ENCODE measurements at regions not wholly inside any gene's neighbourhood (a gene's known extent, or its start where the extent isn't known, plus 50 kb on each side); places are given as distances from the start of the nearest gene placed in this dataset.

DNA sequence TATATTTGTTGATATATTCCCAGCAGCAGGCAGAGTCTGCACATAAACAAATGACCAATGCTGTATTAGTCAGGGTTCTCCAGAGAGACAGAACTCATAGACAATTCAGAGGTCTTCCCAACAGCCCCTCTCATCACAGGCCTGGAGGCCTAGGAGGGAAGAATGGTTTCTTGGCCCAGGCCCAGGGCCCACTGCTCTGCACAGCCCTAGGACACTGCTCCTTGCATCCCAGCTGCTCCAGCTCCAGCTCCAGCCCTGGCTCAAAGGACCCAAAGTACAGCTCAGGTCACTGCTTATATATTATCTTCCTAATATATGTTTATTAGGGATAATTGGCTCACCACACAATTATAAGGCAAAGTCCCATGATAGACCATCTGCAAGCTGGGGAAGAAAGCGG, 749.9 kb downstream of the KCNJ2 start:
- H3K4me3 ChIP-seq (ENCODE audit: low read depth in 1 of 3, low read length in 3 of 3) = peak overlapping the region in 1 of 3 donors; percentile 5
- peaks cover 0 to 5% (median under 1%) of the 10 kb centered on the region in 4 donors for H3K9me3 ChIP-seq (ENCODE audit: control insufficient read depth in 4 of 4, low read length in 3 of 4)
- no peaks in the 10 kb centered on the region for H3K36me3 ChIP-seq (ENCODE audit: control insufficient read depth in 4 of 4, insufficient read depth in 3 of 4, low read depth in 1 of 4, low read length in 3 of 4)
- H3K27me3 ChIP-seq (ENCODE audit: control insufficient read depth in 4 of 4, insufficient read depth in 4 of 4, low read length in 3 of 4) = no peaks in the 10 kb centered on the region
- no peak overlapping the region for H3K27ac ChIP-seq (ENCODE audit: low read depth in 1 of 2, low read length in 2 of 2)
- H3K4me1 ChIP-seq (ENCODE audit: control insufficient read depth in 4 of 4, insufficient read depth in 4 of 4, low read length in 3 of 4) = peaks cover 7 to 21% (median 9%) of the 10 kb centered on the region in 4 donors
- DNase-seq (ENCODE audit: low spot score) = no peak
- H3K9ac ChIP-seq (ENCODE audit: low read depth in 1 of 2, low read length in 2 of 2) = no peak overlapping the region
- no peak for TF ChIP-seq SP1 (IDR thresholded peaks at IDR 0.05)
- TF ChIP-seq TAF1 (conservative IDR thresholded peaks at IDR 0.05) = no peak
- no peak for TF ChIP-seq YY1 (IDR thresholded peaks at IDR 0.05)
- TF ChIP-seq RAD21 (IDR thresholded peaks at IDR 0.05) = no peak
- TF ChIP-seq FOXA1 (IDR thresholded peaks at IDR 0.05) = no peak
- TF ChIP-seq, protein P1, sequence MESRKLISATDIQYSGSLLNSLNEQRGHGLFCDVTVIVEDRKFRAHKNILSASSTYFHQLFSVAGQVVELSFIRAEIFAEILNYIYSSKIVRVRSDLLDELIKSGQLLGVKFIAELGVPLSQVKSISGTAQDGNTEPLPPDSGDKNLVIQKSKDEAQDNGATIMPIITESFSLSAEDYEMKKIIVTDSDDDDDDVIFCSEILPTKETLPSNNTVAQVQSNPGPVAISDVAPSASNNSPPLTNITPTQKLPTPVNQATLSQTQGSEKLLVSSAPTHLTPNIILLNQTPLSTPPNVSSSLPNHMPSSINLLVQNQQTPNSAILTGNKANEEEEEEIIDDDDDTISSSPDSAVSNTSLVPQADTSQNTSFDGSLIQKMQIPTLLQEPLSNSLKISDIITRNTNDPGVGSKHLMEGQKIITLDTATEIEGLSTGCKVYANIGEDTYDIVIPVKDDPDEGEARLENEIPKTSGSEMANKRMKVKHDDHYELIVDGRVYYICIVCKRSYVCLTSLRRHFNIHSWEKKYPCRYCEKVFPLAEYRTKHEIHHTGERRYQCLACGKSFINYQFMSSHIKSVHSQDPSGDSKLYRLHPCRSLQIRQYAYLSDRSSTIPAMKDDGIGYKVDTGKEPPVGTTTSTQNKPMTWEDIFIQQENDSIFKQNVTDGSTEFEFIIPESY (IDR thresholded peaks at IDR 0.05) = no peak
- TF ChIP-seq, protein P2, sequence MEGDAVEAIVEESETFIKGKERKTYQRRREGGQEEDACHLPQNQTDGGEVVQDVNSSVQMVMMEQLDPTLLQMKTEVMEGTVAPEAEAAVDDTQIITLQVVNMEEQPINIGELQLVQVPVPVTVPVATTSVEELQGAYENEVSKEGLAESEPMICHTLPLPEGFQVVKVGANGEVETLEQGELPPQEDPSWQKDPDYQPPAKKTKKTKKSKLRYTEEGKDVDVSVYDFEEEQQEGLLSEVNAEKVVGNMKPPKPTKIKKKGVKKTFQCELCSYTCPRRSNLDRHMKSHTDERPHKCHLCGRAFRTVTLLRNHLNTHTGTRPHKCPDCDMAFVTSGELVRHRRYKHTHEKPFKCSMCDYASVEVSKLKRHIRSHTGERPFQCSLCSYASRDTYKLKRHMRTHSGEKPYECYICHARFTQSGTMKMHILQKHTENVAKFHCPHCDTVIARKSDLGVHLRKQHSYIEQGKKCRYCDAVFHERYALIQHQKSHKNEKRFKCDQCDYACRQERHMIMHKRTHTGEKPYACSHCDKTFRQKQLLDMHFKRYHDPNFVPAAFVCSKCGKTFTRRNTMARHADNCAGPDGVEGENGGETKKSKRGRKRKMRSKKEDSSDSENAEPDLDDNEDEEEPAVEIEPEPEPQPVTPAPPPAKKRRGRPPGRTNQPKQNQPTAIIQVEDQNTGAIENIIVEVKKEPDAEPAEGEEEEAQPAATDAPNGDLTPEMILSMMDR (IDR thresholded peaks at IDR 0.05; ENCODE audit: low read depth, low read length, missing input control) = no peak
- TF ChIP-seq, protein P3, sequence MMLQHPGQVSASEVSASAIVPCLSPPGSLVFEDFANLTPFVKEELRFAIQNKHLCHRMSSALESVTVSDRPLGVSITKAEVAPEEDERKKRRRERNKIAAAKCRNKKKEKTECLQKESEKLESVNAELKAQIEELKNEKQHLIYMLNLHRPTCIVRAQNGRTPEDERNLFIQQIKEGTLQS (IDR thresholded peaks at IDR 0.05) = no peak
- TF ChIP-seq HNF4G (IDR thresholded peaks at IDR 0.05) = no peak
- TF ChIP-seq, protein P4, sequence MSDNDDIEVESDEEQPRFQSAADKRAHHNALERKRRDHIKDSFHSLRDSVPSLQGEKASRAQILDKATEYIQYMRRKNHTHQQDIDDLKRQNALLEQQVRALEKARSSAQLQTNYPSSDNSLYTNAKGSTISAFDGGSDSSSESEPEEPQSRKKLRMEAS (IDR thresholded peaks at IDR 0.05) = no peak
- TF ChIP-seq NR2F2 (IDR thresholded peaks at IDR 0.05) = no peak
- TF ChIP-seq HNF4A (conservative IDR thresholded peaks at IDR 0.05) = no peak
- no peak for TF ChIP-seq GABPA (IDR thresholded peaks at IDR 0.05 in 1 of 2, conservative IDR thresholded peaks at IDR 0.05 in 1 of 2)
- TF ChIP-seq, protein P5, sequence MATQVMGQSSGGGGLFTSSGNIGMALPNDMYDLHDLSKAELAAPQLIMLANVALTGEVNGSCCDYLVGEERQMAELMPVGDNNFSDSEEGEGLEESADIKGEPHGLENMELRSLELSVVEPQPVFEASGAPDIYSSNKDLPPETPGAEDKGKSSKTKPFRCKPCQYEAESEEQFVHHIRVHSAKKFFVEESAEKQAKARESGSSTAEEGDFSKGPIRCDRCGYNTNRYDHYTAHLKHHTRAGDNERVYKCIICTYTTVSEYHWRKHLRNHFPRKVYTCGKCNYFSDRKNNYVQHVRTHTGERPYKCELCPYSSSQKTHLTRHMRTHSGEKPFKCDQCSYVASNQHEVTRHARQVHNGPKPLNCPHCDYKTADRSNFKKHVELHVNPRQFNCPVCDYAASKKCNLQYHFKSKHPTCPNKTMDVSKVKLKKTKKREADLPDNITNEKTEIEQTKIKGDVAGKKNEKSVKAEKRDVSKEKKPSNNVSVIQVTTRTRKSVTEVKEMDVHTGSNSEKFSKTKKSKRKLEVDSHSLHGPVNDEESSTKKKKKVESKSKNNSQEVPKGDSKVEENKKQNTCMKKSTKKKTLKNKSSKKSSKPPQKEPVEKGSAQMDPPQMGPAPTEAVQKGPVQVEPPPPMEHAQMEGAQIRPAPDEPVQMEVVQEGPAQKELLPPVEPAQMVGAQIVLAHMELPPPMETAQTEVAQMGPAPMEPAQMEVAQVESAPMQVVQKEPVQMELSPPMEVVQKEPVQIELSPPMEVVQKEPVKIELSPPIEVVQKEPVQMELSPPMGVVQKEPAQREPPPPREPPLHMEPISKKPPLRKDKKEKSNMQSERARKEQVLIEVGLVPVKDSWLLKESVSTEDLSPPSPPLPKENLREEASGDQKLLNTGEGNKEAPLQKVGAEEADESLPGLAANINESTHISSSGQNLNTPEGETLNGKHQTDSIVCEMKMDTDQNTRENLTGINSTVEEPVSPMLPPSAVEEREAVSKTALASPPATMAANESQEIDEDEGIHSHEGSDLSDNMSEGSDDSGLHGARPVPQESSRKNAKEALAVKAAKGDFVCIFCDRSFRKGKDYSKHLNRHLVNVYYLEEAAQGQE (IDR thresholded peaks at IDR 0.05) = no peak
- no peak for TF ChIP-seq EGR1 (IDR thresholded peaks at IDR 0.05; ENCODE audit: low read depth in 2 of 2)
- TF ChIP-seq RXRA (IDR thresholded peaks at IDR 0.05) = no peak
- TF ChIP-seq FOXA2 (IDR thresholded peaks at IDR 0.05) = no peak
- TF ChIP-seq JUND (IDR thresholded peaks at IDR 0.05) = no peak
- 93% methylated on average over 1 of the region's 1 CpG for WGBS

Data from liver (tissue), 8 donors.